H9 (cell line): ENCODE measurements at regions not wholly inside any gene's neighbourhood (a gene's known extent, or its start where the extent isn't known, plus 50 kb on each side); places are given as distances from the start of the nearest gene placed in this dataset.

ENCODE experiments used
- DNase-seq: peaks from one replicate; pipeline ENCODE4 v3.0.0-alpha.2; 2017
- H2AFZ ChIP-seq: one replicate; pipeline ENCODE4 v1.6.1; 2013; ENCODE audit warnings: mild to moderate bottlenecking, low read length, control low read depth, moderate library complexity
- H2AK5ac ChIP-seq: 2 replicates; pipeline ENCODE4 v1.6.1; 2013; ENCODE audit warnings: low read length, control low read depth, mixed read lengths; ENCODE audit not compliant: insufficient read length
- H2BK120ac ChIP-seq: one replicate; pipeline ENCODE4 v1.6.1; 2013; ENCODE audit warnings: low read depth, mild to moderate bottlenecking, low read length, control low read depth, inconsistent platforms; ENCODE audit not compliant: poor library complexity, severe bottlenecking
- H2BK12ac ChIP-seq: 2 replicates; pipeline ENCODE4 v1.6.1; 2013; ENCODE audit warnings: low read length, control low read depth, mixed read lengths, low read depth; ENCODE audit not compliant: insufficient read length
- H2BK15ac ChIP-seq: 2 replicates; pipeline ENCODE4 v1.6.1; 2013; ENCODE audit warnings: low read depth, low read length, control low read depth
- H2BK20ac ChIP-seq: one replicate; pipeline ENCODE4 v1.6.1; 2013; ENCODE audit warnings: low read depth, mild to moderate bottlenecking, low read length, control low read depth, inconsistent platforms; ENCODE audit not compliant: poor library complexity, severe bottlenecking
- H2BK5ac ChIP-seq: 2 replicates; pipeline ENCODE4 v1.6.1; 2013; ENCODE audit warnings: low read length, control low read depth, mixed read lengths; ENCODE audit not compliant: insufficient read length
- H3K14ac ChIP-seq: 2 replicates; pipeline ENCODE4 v1.6.1; 2013; ENCODE audit warnings: low read length, control low read depth; ENCODE audit not compliant: insufficient read depth
- H3K18ac ChIP-seq: 2 replicates; pipeline ENCODE4 v1.6.1; 2013; ENCODE audit warnings: low read depth, mild to moderate bottlenecking, mixed read lengths, low read length, control low read depth; ENCODE audit not compliant: insufficient read length
- H3K23ac ChIP-seq: 2 replicates; pipeline ENCODE4 v1.6.1; 2013; ENCODE audit warnings: low read length, control low read depth, mixed read lengths, low read depth; ENCODE audit not compliant: insufficient read length
- H3K23me2 ChIP-seq: 2 replicates; pipeline ENCODE4 v1.6.1; 2013; ENCODE audit warnings: low read depth, mild to moderate bottlenecking, mixed read lengths, low read length, control low read depth; ENCODE audit not compliant: insufficient read length, poor library complexity, severe bottlenecking
- H3K27ac ChIP-seq: 2 replicates; pipeline ENCODE4 v1.5.1; 2013; ENCODE audit warnings: low read length, control low read depth, mixed read lengths, low read depth; ENCODE audit not compliant: insufficient read length
- H3K27me3 ChIP-seq: 2 replicates; pipeline ENCODE4 v1.6.1; 2013; ENCODE audit warnings: low read length, control low read depth, inconsistent platforms; ENCODE audit not compliant: insufficient read depth
- H3K4ac ChIP-seq: 2 replicates; pipeline ENCODE4 v1.6.1; 2013; ENCODE audit warnings: low read depth, mild to moderate bottlenecking, control low read depth, inconsistent platforms, low read length, moderate library complexity
- H3K4me1 ChIP-seq: 2 replicates; pipeline ENCODE4 v1.6.1; 2013; ENCODE audit warnings: low read length, control low read depth, inconsistent platforms; ENCODE audit not compliant: insufficient read depth
- H3K4me2 ChIP-seq: 2 replicates; pipeline ENCODE4 v1.6.1; 2013; ENCODE audit warnings: low read length, control low read depth, mixed read lengths; ENCODE audit not compliant: insufficient read length, insufficient read depth
- H3K56ac ChIP-seq: 2 replicates; pipeline ENCODE4 v1.6.1; 2013; ENCODE audit warnings: low read depth, mild to moderate bottlenecking, mixed read lengths, low read length, control low read depth; ENCODE audit not compliant: insufficient read length
- H3K79me1 ChIP-seq: 2 replicates; pipeline ENCODE4 v1.6.1; 2013; ENCODE audit warnings: low read depth, mild to moderate bottlenecking, moderate library complexity, low read length, control low read depth, inconsistent platforms; ENCODE audit not compliant: insufficient read depth, poor library complexity, severe bottlenecking
- H3K79me2 ChIP-seq: 2 replicates; pipeline ENCODE4 v1.6.1; 2013; ENCODE audit warnings: low read length, control low read depth, inconsistent platforms; ENCODE audit not compliant: insufficient read depth
- H3K9ac ChIP-seq: 2 replicates; pipeline ENCODE4 v1.6.1; 2013; ENCODE audit warnings: low read length, control low read depth, mixed read lengths; ENCODE audit not compliant: insufficient read length; ENCODE audit errors: extremely low read depth
- H3K9me3 ChIP-seq: one replicate; pipeline ENCODE4 v1.6.1; 2013; ENCODE audit warnings: low read depth, low read length, inconsistent platforms; ENCODE audit not compliant: control insufficient read depth
- H3T11ph ChIP-seq: one replicate; pipeline ENCODE4 v1.6.1; 2013; ENCODE audit warnings: mild to moderate bottlenecking, low read length, control low read depth, inconsistent platforms
- H4K20me1 ChIP-seq: one replicate; pipeline ENCODE4 v1.6.1; 2013; ENCODE audit not compliant: control insufficient read depth, insufficient read length, insufficient read depth
- H4K5ac ChIP-seq: 2 replicates; pipeline ENCODE4 v1.6.1; 2013; ENCODE audit warnings: low read depth, mild to moderate bottlenecking, mixed read lengths, low read length, control low read depth; ENCODE audit not compliant: insufficient read length
- H4K8ac ChIP-seq: replicated peaks from 2 replicates; pipeline ENCODE4 v1.6.1; 2013; ENCODE audit warnings: low read length, control low read depth, mixed read lengths, low read depth; ENCODE audit not compliant: insufficient read length
- H4K91ac ChIP-seq: 2 replicates; pipeline ENCODE4 v1.6.1; 2013; ENCODE audit warnings: low read depth, mild to moderate bottlenecking, moderate library complexity, mixed read lengths, low read length, control low read depth; ENCODE audit not compliant: insufficient read length
- H3K27ac Mint-ChIP-seq, 3 experiments: 2 replicates in 2 of 3; 3 replicates in 1 of 3; pipeline ENCODE4 v1.8.0; 2020 to 2021; ENCODE audit warnings: mixed read lengths in 3 of 3, mild to moderate bottlenecking in 1 of 3, moderate library complexity in 1 of 3
- H3K27me3 Mint-ChIP-seq: 2 replicates; pipeline ENCODE4 v1.8.0; 2021; ENCODE audit warnings: low read depth, mild to moderate bottlenecking, moderate library complexity, mixed read lengths
- H3K36me3 Mint-ChIP-seq, 3 experiments: 2 replicates in 2 of 3; 3 replicates in 1 of 3; pipeline ENCODE4 v1.8.0; 2020 to 2021; ENCODE audit warnings: low read depth in 3 of 3, mixed read lengths in 3 of 3; ENCODE audit not compliant: insufficient read depth in 1 of 3
- H3K4me1 Mint-ChIP-seq, 2 experiments: 2 replicates each; pipeline ENCODE4 v1.8.0; 2020; ENCODE audit warnings: mixed read lengths in 2 of 2
- H3K4me3 Mint-ChIP-seq, 2 experiments: 2 replicates in 1 of 2; 3 replicates in 1 of 2; pipeline ENCODE4 v1.8.0; 2020 to 2021; ENCODE audit warnings: mild to moderate bottlenecking in 2 of 2, mixed read lengths in 2 of 2, moderate library complexity in 1 of 2
- H3K9me3 Mint-ChIP-seq, 2 experiments: 2 replicates in 1 of 2; 3 replicates in 1 of 2; pipeline ENCODE4 v1.8.0; 2020; ENCODE audit warnings: mild to moderate bottlenecking in 2 of 2, mixed read lengths in 2 of 2, moderate library complexity in 1 of 2
- WGBS: extraction: QIAGEN DNeasy Blood & Tissue Kit; methylation state at CpG from one replicate; pipeline ENCODE4 v1.1.7; 2013; ENCODE audit warnings: missing lambda C conversion rate, low lambda C conversion rate, mixed read lengths; ENCODE audit not compliant: insufficient read length; ENCODE audit errors: extremely low coverage; 5-methylcytosine and 5-hydroxymethylcytosine counted together
- TF ChIP-seq, protein P1 (sequence below): fragments of 200-600 bp; sonication (generic); conservative IDR thresholded peaks from 3 replicates; pipeline ENCODE4 v1.8.0; 2021; ENCODE audit warnings: antibody characterized with exemption, mild to moderate bottlenecking

DNA sequence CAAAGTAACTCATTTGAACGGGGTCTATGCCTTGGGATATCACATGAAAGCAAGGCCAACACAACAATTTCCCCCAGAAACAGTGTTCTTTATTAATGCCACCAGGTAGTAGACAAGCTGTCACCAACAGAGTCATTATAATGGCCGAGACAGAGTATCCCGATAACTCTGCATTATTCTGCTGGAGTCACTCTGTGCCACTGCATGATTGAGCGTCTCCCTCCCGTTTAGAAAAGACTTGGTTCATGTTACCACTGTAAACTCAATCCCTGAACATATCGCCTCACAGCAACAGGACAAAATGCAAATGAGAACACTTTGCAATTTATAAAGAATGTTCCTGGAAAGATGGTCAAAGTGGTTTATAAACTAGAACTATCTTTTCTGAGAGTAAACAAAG is 932.5 kb downstream of the GATA3 start:
- Histone ChIP-seq H3K23ac (no peak overlapping the region), H2BK20ac (no peak overlapping the region), H2AFZ (no peak overlapping the region), H3K23me2 (no peaks in the 10 kb centered on the region), H3K4me1 (0 out of 2 replicates have a peak, but pooled peaks cover 2% of the 10 kb centered on the region), H2AK5ac (no peak overlapping the region), H3K18ac (no peak overlapping the region), H3K79me2 (no peaks in the 10 kb centered on the region), H2BK15ac (no peak overlapping the region), H2BK5ac (no peak overlapping the region), H4K20me1 (no peaks in the 10 kb centered on the region), H3K56ac (no peak overlapping the region), H3K4me2 (no peak overlapping the region), H4K8ac (no peak overlapping the region), H3K9me3 (no peaks in the 10 kb centered on the region), H2BK120ac (no peak overlapping the region), H2BK12ac (no peak overlapping the region), H4K91ac (no peak overlapping the region), H3K9ac (no peak overlapping the region), H3K4ac (no peak overlapping the region), H3K14ac (no peak overlapping the region), H4K5ac (no peak overlapping the region), H3K79me1 (no peaks in the 10 kb centered on the region), H3K27ac (no peak overlapping the region), H3T11ph (no peak overlapping the region), H3K27me3 (no peaks in the 10 kb centered on the region)
- WGBS = no CpG with 5 or more reads among the region's 6 CpGs
- Mint-ChIP-seq H3K27ac (no peak overlapping the region; a peak in 1 of 7 replicates), H3K9me3 (no peaks in the 10 kb centered on the region), H3K27me3 (no peaks in the 10 kb centered on the region), H3K4me1 (no peaks in the 10 kb centered on the region), H3K36me3 (no peaks in the 10 kb centered on the region), H3K4me3 (no peak overlapping the region)
- no peak for DNase-seq
- TF ChIP-seq, protein P1, sequence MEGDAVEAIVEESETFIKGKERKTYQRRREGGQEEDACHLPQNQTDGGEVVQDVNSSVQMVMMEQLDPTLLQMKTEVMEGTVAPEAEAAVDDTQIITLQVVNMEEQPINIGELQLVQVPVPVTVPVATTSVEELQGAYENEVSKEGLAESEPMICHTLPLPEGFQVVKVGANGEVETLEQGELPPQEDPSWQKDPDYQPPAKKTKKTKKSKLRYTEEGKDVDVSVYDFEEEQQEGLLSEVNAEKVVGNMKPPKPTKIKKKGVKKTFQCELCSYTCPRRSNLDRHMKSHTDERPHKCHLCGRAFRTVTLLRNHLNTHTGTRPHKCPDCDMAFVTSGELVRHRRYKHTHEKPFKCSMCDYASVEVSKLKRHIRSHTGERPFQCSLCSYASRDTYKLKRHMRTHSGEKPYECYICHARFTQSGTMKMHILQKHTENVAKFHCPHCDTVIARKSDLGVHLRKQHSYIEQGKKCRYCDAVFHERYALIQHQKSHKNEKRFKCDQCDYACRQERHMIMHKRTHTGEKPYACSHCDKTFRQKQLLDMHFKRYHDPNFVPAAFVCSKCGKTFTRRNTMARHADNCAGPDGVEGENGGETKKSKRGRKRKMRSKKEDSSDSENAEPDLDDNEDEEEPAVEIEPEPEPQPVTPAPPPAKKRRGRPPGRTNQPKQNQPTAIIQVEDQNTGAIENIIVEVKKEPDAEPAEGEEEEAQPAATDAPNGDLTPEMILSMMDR = no peak
